ENCODE measurements at regions not wholly inside any gene's neighbourhood (a gene's known extent, or its start where the extent isn't known, plus 50 kb on each side); places are given as distances from the start of the nearest gene placed in this dataset.
A peak's percentile ranks its signal among the peaks of the same experiment; 100 is the strongest.

DNA sequence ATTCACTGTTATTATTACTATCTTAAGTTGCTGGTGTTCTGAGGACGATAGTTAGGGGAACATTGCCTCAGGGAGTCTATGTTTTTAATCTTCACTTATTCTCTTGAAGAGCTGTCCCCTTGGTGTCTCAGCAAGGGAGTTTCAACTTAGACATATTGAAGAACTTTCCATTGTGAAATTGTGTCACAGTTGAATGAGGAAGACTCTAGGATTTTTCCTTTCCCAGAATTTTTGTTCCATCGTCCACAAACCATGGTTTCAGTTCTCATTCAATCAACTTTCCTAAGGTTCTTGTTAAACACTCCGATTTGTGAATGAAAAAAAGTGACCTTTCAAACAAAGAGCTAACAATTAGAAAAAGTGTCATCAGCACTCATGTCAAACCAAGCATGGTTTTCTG lies 128.3 kb downstream of the GATA3 start:
- Histone ChIP-seq H3K27ac (ENCODE audit: control insufficient read depth, insufficient read depth, low read length) (peak overlapping the region; percentile 42), H3K4me2 (ENCODE audit: control insufficient read depth, extremely low read depth, insufficient read depth, low read depth, low read length) (peak overlapping the region; percentile 70), H3K9me1 (ENCODE audit: control insufficient read depth, extremely low read depth, insufficient read depth, low read length) (no peaks in the 10 kb centered on the region), H3K9me3 (ENCODE audit: control insufficient read depth, low read depth, low read length) (no peaks in the 10 kb centered on the region), H3K9ac (ENCODE audit: control insufficient read depth, extremely low read depth, insufficient read depth, low read length) (no peak overlapping the region), H3K36me3 (ENCODE audit: control insufficient read depth in 2 of 2, extremely low read depth in 1 of 2, insufficient read depth in 2 of 2, low read length in 2 of 2) (no peaks in the 10 kb centered on the region), H4K20me1 (ENCODE audit: control insufficient read depth, extremely low read depth, insufficient read depth, low read length) (no peaks in the 10 kb centered on the region), H3K4me1 (ENCODE audit: control insufficient read depth, extremely low read depth, insufficient read depth, low read length) (peaks cover 13% of the 10 kb centered on the region), H3K27me3 (ENCODE audit: control insufficient read depth, extremely low read depth, insufficient read depth, low read length) (no peaks in the 10 kb centered on the region), H3K4me3 (ENCODE audit: control insufficient read depth in 2 of 3, extremely low read depth in 1 of 3, insufficient read depth in 2 of 3, low read depth in 1 of 3, low read length in 3 of 3) (peak overlapping the region in 2 of 3 experiments; percentile 21 to 45), H3K79me2 (ENCODE audit: control insufficient read depth, insufficient read depth, low read length) (no peaks in the 10 kb centered on the region), H2AFZ (ENCODE audit: control insufficient read depth, low read length) (peak overlapping the region; percentile 60)
- TF ChIP-seq EZH2 (IDR thresholded peaks at IDR 0.05; ENCODE audit: low read length) (no peak), CTCF (optimal IDR thresholded peaks at IDR 0.05 in 1 of 3, IDR thresholded peaks at IDR 0.05 in 1 of 3, conservative IDR thresholded peaks at IDR 0.05 in 1 of 3; ENCODE audit: extremely low read depth in 1 of 3, insufficient read depth in 2 of 3, low read length in 3 of 3) (no peak)
- dilution Hi-C loops (cut with MboI; ENCODE audit: extremely low pct_ligation_motif_present, low sequenced_read_pairs) = no loop called here
- no peak for DNase-seq (ENCODE audit: low read depth, low spot score)
- FAIRE-seq = no peak

GRCh38 chr10:8183241-8183704 lies 128.8 kb downstream of the GATA3 start:
- Histone ChIP-seq H3K27ac (ENCODE audit: control insufficient read depth, insufficient read depth, low read length) (peak overlapping the region; percentile 44), H3K9ac (ENCODE audit: control insufficient read depth, extremely low read depth, insufficient read depth, low read length) (no peak overlapping the region), H3K36me3 (ENCODE audit: control insufficient read depth in 2 of 2, extremely low read depth in 1 of 2, insufficient read depth in 2 of 2, low read length in 2 of 2) (no peaks in the 10 kb centered on the region), H3K9me1 (ENCODE audit: control insufficient read depth, extremely low read depth, insufficient read depth, low read length) (no peaks in the 10 kb centered on the region), H3K79me2 (ENCODE audit: control insufficient read depth, insufficient read depth, low read length) (no peaks in the 10 kb centered on the region), H4K20me1 (ENCODE audit: control insufficient read depth, extremely low read depth, insufficient read depth, low read length) (no peaks in the 10 kb centered on the region), H3K4me3 (ENCODE audit: control insufficient read depth in 2 of 3, extremely low read depth in 1 of 3, insufficient read depth in 2 of 3, low read depth in 1 of 3, low read length in 3 of 3) (no peak overlapping the region), H3K4me2 (ENCODE audit: control insufficient read depth, extremely low read depth, insufficient read depth, low read depth, low read length) (peak overlapping the region; percentile 70), H3K4me1 (ENCODE audit: control insufficient read depth, extremely low read depth, insufficient read depth, low read length) (peaks cover 13% of the 10 kb centered on the region), H3K9me3 (ENCODE audit: control insufficient read depth, low read depth, low read length) (no peaks in the 10 kb centered on the region), H3K27me3 (ENCODE audit: control insufficient read depth, extremely low read depth, insufficient read depth, low read length) (no peaks in the 10 kb centered on the region), H2AFZ (ENCODE audit: control insufficient read depth, low read length) (peak overlapping the region; percentile 63)
- TF ChIP-seq EZH2 (IDR thresholded peaks at IDR 0.05; ENCODE audit: low read length) (no peak), CTCF (optimal IDR thresholded peaks at IDR 0.05 in 1 of 3, IDR thresholded peaks at IDR 0.05 in 1 of 3, conservative IDR thresholded peaks at IDR 0.05 in 1 of 3; ENCODE audit: extremely low read depth in 1 of 3, insufficient read depth in 2 of 3, low read length in 3 of 3) (no peak)
- no peak for DNase-seq (ENCODE audit: low read depth, low spot score)
- dilution Hi-C loops (cut with MboI; ENCODE audit: extremely low pct_ligation_motif_present, low sequenced_read_pairs) = no loop called here
- FAIRE-seq = peak; percentile 91
